H54 (cell line): ENCODE measurements at regions not wholly inside any gene's neighbourhood (a gene's known extent, or its start where the extent isn't known, plus 50 kb on each side); places are given as distances from the start of the nearest gene placed in this dataset.

Experiments
- DNase-seq: peaks from one replicate; pipeline ENCODE4 v3.0.0; 2011; ENCODE audit warnings: low spot score, mixed read lengths; ENCODE audit not compliant: insufficient read length
- FAIRE-seq: peaks from 3 replicates; lab custom pipeline; 2011; peaks lifted over from hg19 to GRCh38; lab: Jason Lieb, UNC
- POLR2A ChIP-seq: IDR thresholded peaks from 2 replicates; pipeline ENCODE4 v1.6.1; 2011; ENCODE audit warnings: low read depth, mild to moderate bottlenecking, low read length

GRCh38 chr13:40273253-40274025 is 393.0 kb downstream of the FOXO1 start:
- no peak for FAIRE-seq
- no peak for TF ChIP-seq POLR2A

GRCh38 chr13:40274103-40274502 is 392.3 kb downstream of the FOXO1 start:
- no peak for TF ChIP-seq POLR2A
- no peak for FAIRE-seq
- no peak for DNase-seq

More at GRCh38 chr13:40273253-40274025, 393.0 kb downstream of the FOXO1 start:
- no peak for DNase-seq

GRCh38 chr13:40275155-40275554 is 391.3 kb downstream of the FOXO1 start:
- no peak for TF ChIP-seq POLR2A
- FAIRE-seq (no peak), DNase-seq (no peak)

GRCh38 chr13:40275636-40276035 is 390.8 kb downstream of the FOXO1 start:
- DNase-seq (no peak), FAIRE-seq (no peak)
- no peak for TF ChIP-seq POLR2A

- no peak for TF ChIP-seq POLR2A
- DNase-seq (no peak), FAIRE-seq (no peak)
Measured at GRCh38 chr13:40283666-40284065, 382.8 kb downstream of the FOXO1 start.

GRCh38 chr13:40285634-40286033 is 380.8 kb downstream of the FOXO1 start:
- no peak for FAIRE-seq

GRCh38 chr13:40287428-40287827 is 379.0 kb downstream of the FOXO1 start:
- DNase-seq (no peak), FAIRE-seq (no peak)
- TF ChIP-seq POLR2A = no peak

More at GRCh38 chr13:40285634-40286033, 380.8 kb downstream of the FOXO1 start:
- TF ChIP-seq POLR2A = no peak
- DNase-seq = no peak

- FAIRE-seq (no peak), DNase-seq (no peak)
- TF ChIP-seq POLR2A = no peak
Measured at GRCh38 chr13:40288259-40288658, 378.2 kb downstream of the FOXO1 start.

- no peak for TF ChIP-seq POLR2A
- DNase-seq = no peak
- FAIRE-seq = no peak
Measured at GRCh38 chr13:40290758-40291157, 375.7 kb downstream of the FOXO1 start.

- no peak for TF ChIP-seq POLR2A
- DNase-seq (no peak), FAIRE-seq (no peak)
Measured at GRCh38 chr13:40292108-40292507, 374.3 kb downstream of the FOXO1 start.

- DNase-seq (no peak), FAIRE-seq (no peak)
- TF ChIP-seq POLR2A = no peak
Measured at GRCh38 chr13:40292536-40292935, 373.9 kb downstream of the FOXO1 start.

GRCh38 chr13:40302351-40302750 is 364.1 kb downstream of the FOXO1 start:
- no peak for TF ChIP-seq POLR2A
- FAIRE-seq (no peak), DNase-seq (no peak)

GRCh38 chr13:40304391-40304790 is 362.1 kb downstream of the FOXO1 start:
- FAIRE-seq (no peak), DNase-seq (no peak)
- TF ChIP-seq POLR2A = no peak

GRCh38 chr13:40306817-40307216 is 359.6 kb downstream of the FOXO1 start:
- FAIRE-seq = no peak
- no peak for DNase-seq
- TF ChIP-seq POLR2A = no peak

- no peak for TF ChIP-seq POLR2A
- DNase-seq = no peak
- FAIRE-seq = no peak
Measured at GRCh38 chr13:40309881-40310280, 356.6 kb downstream of the FOXO1 start.
